ENCODE measurements at regions not wholly inside any gene's neighbourhood (a gene's known extent, or its start where the extent isn't known, plus 50 kb on each side); places are given as distances from the start of the nearest gene placed in this dataset.

- Mint-ChIP-seq H3K4me3 (ENCODE audit: low read depth) (no peak overlapping the region), H3K27ac (no peak overlapping the region)
Observed at GRCh38 chr13:38053896-38054295, 184.3 kb upstream of the TRPC4 start.

DNA sequence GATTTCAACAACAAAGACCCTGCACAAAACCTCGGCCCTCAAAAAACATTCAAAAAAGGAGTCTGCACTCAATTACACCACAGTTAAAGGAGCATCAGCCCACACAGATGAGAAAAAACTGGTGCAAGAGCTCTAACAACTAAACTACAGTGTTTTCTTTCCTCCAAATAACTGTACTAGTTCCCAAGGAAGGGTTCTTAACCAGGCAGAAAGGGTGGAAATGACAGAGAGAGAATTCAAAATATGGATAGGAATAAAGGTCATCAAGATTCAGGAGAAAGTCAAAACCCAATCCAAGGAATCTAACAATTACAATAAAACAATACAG, 176.4 kb upstream of the TRPC4 start:
- H3K36me3 Mint-ChIP-seq (ENCODE audit: insufficient read depth): peaks cover 8% of the 10 kb centered on the region
- TF ChIP-seq CTCF (IDR thresholded peaks at IDR 0.05; ENCODE audit: unreplicated experiment): no peak
- no peak for DNase-seq (ENCODE audit: low spot score, unreplicated experiment)
- no peaks in the 10 kb centered on the region for H3K27me3 Mint-ChIP-seq
- H3K4me1 Mint-ChIP-seq (ENCODE audit: low read depth): peaks cover 1% of the 10 kb centered on the region
- H3K9me3 Mint-ChIP-seq (ENCODE audit: low read depth): peaks cover 8% of the 10 kb centered on the region
- no peak overlapping the region for H3K4me3 Mint-ChIP-seq (ENCODE audit: low read depth)
- H3K27ac Mint-ChIP-seq: no peak overlapping the region

More at GRCh38 chr13:38053896-38054295, 184.3 kb upstream of the TRPC4 start:
- Mint-ChIP-seq H3K4me1 (ENCODE audit: low read depth) (peaks cover 1% of the 10 kb centered on the region), H3K9me3 (ENCODE audit: low read depth) (peaks cover 6% of the 10 kb centered on the region), H3K36me3 (ENCODE audit: insufficient read depth) (peaks cover 5% of the 10 kb centered on the region), H3K27me3 (no peaks in the 10 kb centered on the region)
- TF ChIP-seq CTCF (IDR thresholded peaks at IDR 0.05; ENCODE audit: unreplicated experiment): no peak
- no peak for DNase-seq (ENCODE audit: low spot score, unreplicated experiment)

GRCh38 chr13:38045278-38046048, 175.9 kb upstream of the TRPC4 start:
- no peak overlapping the region for H3K27ac Mint-ChIP-seq
- no peaks in the 10 kb centered on the region for H3K4me1 Mint-ChIP-seq (ENCODE audit: low read depth)
- H3K9me3 Mint-ChIP-seq (ENCODE audit: low read depth): peaks cover 5% of the 10 kb centered on the region
- H3K4me3 Mint-ChIP-seq (ENCODE audit: low read depth): no peak overlapping the region
- peak; percentile 66 for TF ChIP-seq CTCF (IDR thresholded peaks at IDR 0.05; ENCODE audit: unreplicated experiment)
- H3K27me3 Mint-ChIP-seq: no peaks in the 10 kb centered on the region
- DNase-seq (ENCODE audit: low spot score, unreplicated experiment): no peak
- H3K36me3 Mint-ChIP-seq (ENCODE audit: insufficient read depth): peaks cover 8% of the 10 kb centered on the region

DNA sequence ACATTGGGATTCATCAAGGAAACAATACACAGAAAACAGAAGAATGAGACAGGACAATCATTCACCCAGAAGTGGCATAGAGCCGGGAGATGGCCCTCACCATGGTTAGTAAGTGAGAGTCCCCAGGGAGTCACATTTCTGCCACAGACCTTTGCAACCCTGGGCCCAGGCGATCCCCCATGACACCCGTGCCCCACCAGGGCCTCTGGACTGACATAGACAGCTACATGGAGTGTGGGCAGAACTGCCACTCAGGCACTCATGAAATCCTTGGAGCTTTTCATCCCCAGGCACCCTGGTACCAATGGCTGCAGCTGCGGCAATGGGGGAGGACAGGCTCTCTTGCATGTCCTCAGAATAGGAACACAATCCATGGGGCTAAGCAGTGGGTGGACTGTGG, 174.5 kb upstream of the TRPC4 start:
- H3K27ac Mint-ChIP-seq: no peak overlapping the region
- TF ChIP-seq CTCF (IDR thresholded peaks at IDR 0.05; ENCODE audit: unreplicated experiment): no peak
- H3K27me3 Mint-ChIP-seq: no peaks in the 10 kb centered on the region
- H3K4me1 Mint-ChIP-seq (ENCODE audit: low read depth): no peaks in the 10 kb centered on the region
- no peak overlapping the region for H3K4me3 Mint-ChIP-seq (ENCODE audit: low read depth)
- no peak for DNase-seq (ENCODE audit: low spot score, unreplicated experiment)
- peaks cover 5% of the 10 kb centered on the region for H3K36me3 Mint-ChIP-seq (ENCODE audit: insufficient read depth)
- peaks cover 5% of the 10 kb centered on the region for H3K9me3 Mint-ChIP-seq (ENCODE audit: low read depth)

DNA sequence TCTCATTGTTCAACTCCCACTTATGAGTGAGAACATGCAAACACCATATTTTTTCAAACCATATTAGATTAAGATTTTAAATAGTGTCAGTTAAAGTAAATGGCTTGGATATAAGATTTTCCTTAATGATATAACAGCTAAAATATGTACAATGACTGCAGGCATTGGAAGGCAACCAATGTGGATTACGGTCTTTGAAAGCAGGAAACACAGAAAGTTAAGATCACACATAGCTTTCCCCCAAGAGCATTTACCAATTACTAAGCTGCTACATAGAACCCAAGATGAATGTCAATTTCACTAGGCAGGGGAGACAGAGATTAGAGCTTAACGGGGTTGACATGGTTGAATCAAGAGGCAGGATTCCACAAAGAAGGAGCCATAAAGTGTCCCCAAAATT, 173.2 kb upstream of the TRPC4 start:
- DNase-seq (ENCODE audit: low spot score, unreplicated experiment): no peak
- TF ChIP-seq CTCF (IDR thresholded peaks at IDR 0.05; ENCODE audit: unreplicated experiment): no peak
- peaks cover 3% of the 10 kb centered on the region for H3K36me3 Mint-ChIP-seq (ENCODE audit: insufficient read depth)
- no peak overlapping the region for H3K27ac Mint-ChIP-seq
- no peaks in the 10 kb centered on the region for H3K27me3 Mint-ChIP-seq
- H3K4me1 Mint-ChIP-seq (ENCODE audit: low read depth): no peaks in the 10 kb centered on the region
- H3K9me3 Mint-ChIP-seq (ENCODE audit: low read depth): peaks cover 5% of the 10 kb centered on the region
- no peak overlapping the region for H3K4me3 Mint-ChIP-seq (ENCODE audit: low read depth)

All from progenitor cell of endocrine pancreas (in vitro differentiated cells).